Ectodermal cell (in vitro differentiated cells): ENCODE measurements at regions not wholly inside any gene's neighbourhood (a gene's known extent, or its start where the extent isn't known, plus 50 kb on each side); places are given as distances from the start of the nearest gene placed in this dataset.
"Not testable (repeated sequence)": the region's sequence is repeated elsewhere in the genome, so short reads cannot be mapped to it uniquely, and the experiment has no call there.

Experiments used
- H3K27ac ChIP-seq: 2 replicates; pipeline ENCODE4 v1.7.0; 2013; ENCODE audit warnings: mild to moderate bottlenecking, low read depth, low read length; ENCODE audit not compliant: insufficient read depth, poor library complexity, severe bottlenecking
- H3K27me3 ChIP-seq: 2 replicates; pipeline ENCODE4 v1.7.0; 2013; ENCODE audit warnings: mild to moderate bottlenecking, low read length; ENCODE audit not compliant: insufficient read depth, control insufficient read depth, poor library complexity, severe bottlenecking
- H3K36me3 ChIP-seq: one replicate; pipeline ENCODE4 v1.7.0; 2013; ENCODE audit warnings: low read length; ENCODE audit not compliant: control insufficient read depth, insufficient read depth
- H3K4me1 ChIP-seq: one replicate; pipeline ENCODE4 v1.7.0; 2013; ENCODE audit warnings: low read length; ENCODE audit not compliant: control insufficient read depth, insufficient read depth
- H3K4me3 ChIP-seq: 2 replicates; pipeline ENCODE4 v1.7.0; 2013; ENCODE audit warnings: low read depth, low read length, control low read depth; ENCODE audit not compliant: insufficient read depth
- H3K9me3 ChIP-seq: 2 replicates; pipeline ENCODE4 v1.7.0; 2013; ENCODE audit warnings: mild to moderate bottlenecking, low read length, moderate library complexity; ENCODE audit not compliant: control insufficient read depth
- WGBS, 2 experiments: methylation state at CpG; one replicate each; pipeline ENCODE4 v1.1.7; 2013; ENCODE audit warnings: missing lambda C conversion rate in 2 of 2; 5-methylcytosine and 5-hydroxymethylcytosine counted together

GRCh38 chr4:26064009-26064408 lies 150.0 kb downstream of the SMIM20 start:
- not testable (repeated sequence) for H3K36me3 ChIP-seq, H3K4me3 ChIP-seq, H3K27me3 ChIP-seq, H3K4me1 ChIP-seq, H3K9me3 ChIP-seq, H3K27ac ChIP-seq
- WGBS, 2 experiments: 95 to 96% methylated on average over 34 of the region's 34 CpGs

DNA sequence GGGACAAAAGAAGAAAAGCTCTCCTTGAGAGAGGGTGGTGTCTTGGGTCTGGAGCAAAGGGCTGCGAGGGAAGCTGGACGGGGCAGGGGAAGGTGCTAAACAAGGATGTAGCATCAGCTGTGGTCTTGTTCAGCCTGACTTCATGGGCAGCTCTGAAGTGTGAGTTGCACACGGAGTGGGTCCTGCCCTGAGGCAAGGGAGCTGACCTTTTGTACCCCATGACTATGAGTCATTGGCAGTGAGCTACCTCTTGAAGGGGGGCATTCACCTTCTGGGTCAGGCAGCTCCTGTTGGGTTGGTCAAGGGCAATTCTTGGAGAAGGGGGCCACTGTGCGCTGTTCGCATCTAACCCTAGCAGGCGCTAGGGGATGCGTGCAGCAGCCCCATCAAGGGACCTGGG lies 151.8 kb downstream of the SMIM20 start:
- Histone ChIP-seq H3K27me3 (no peaks in the 10 kb centered on the region), H3K4me1 (no peaks in the 10 kb centered on the region), H3K27ac (no peak overlapping the region), H3K4me3 (no peak overlapping the region), H3K9me3 (no peaks in the 10 kb centered on the region), H3K36me3 (no peaks in the 10 kb centered on the region)
- WGBS, 2 experiments: 91 to 92% methylated on average over 7 of the region's 7 CpGs

DNA sequence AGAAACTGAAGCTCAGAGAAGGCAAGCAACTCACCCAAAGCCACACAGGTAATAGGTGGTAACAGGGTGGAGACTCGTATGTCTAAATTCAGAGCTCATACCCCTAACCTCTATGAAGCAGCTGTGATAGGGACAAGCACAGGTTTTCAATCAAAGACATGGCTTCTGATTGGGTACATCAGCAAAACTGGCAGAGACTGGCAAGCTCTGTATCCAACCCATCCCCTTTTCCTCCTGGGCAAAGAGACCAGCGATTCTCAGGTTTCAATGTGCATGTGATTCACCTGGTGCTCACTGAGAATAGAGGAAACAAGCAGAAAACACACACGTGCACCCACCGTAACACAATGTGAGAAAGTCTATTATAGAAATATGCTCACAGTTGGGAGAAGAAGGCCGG lies 153.0 kb downstream of the SMIM20 start:
- no peak overlapping the region for H3K27ac ChIP-seq
- no peaks in the 10 kb centered on the region for H3K36me3 ChIP-seq
- 92 to 95% methylated on average over 5 of the region's 5 CpGs for WGBS, 2 experiments
- no peaks in the 10 kb centered on the region for H3K4me1 ChIP-seq
- H3K9me3 ChIP-seq: no peaks in the 10 kb centered on the region
- H3K4me3 ChIP-seq: no peak overlapping the region
- no peaks in the 10 kb centered on the region for H3K27me3 ChIP-seq

DNA sequence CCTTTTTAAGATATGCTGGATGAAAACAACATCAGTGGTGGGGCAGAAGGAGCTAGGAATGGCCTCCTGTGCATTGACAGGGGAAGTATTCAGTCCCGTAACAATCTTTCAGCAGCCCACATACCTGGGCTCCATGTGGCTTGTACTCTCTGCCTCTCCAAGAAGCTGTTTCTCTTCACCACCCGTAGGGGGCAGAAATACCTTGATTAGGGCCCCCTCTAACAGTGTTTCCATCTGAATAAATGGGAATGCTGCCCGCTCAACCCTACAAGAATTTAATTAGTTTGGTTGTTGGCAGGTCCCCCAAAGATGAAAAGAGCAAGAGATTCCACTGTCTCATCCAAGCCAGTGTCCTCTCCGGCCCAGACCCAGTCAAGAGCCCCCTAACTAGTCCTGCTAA lies 155.2 kb downstream of the SMIM20 start:
- Histone ChIP-seq H3K4me1 (no peaks in the 10 kb centered on the region), H3K27ac (no peak overlapping the region), H3K27me3 (no peaks in the 10 kb centered on the region), H3K9me3 (no peaks in the 10 kb centered on the region), H3K36me3 (no peaks in the 10 kb centered on the region), H3K4me3 (no peak overlapping the region)
- WGBS, 2 experiments: 54 to 57% methylated on average over 4 of the region's 4 CpGs

DNA sequence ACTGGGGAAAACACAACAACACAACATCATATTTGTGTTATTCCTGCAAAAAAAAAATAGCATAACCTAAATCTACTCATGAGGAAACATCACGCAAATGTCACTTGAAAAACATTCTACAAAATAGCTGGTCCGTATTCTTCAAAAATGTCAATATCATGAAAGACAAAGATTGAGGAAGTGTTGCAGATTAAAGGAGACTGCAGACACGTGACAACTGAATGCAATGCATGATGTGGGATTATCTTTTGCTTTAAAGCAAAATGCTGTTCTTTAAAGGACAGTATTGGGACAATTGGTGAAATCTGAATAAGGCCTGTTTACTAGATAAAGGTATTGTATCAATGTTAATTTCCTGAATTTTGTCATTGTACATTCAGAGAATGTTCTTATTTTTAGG lies 157.7 kb downstream of the SMIM20 start:
- Histone ChIP-seq H3K9me3 (no peaks in the 10 kb centered on the region), H3K36me3 (no peaks in the 10 kb centered on the region), H3K4me3 (no peak overlapping the region), H3K4me1 (no peaks in the 10 kb centered on the region), H3K27ac (no peak overlapping the region), H3K27me3 (no peaks in the 10 kb centered on the region)
- WGBS, 2 experiments: 89 to 92% methylated on average over 3 of the region's 3 CpGs

DNA sequence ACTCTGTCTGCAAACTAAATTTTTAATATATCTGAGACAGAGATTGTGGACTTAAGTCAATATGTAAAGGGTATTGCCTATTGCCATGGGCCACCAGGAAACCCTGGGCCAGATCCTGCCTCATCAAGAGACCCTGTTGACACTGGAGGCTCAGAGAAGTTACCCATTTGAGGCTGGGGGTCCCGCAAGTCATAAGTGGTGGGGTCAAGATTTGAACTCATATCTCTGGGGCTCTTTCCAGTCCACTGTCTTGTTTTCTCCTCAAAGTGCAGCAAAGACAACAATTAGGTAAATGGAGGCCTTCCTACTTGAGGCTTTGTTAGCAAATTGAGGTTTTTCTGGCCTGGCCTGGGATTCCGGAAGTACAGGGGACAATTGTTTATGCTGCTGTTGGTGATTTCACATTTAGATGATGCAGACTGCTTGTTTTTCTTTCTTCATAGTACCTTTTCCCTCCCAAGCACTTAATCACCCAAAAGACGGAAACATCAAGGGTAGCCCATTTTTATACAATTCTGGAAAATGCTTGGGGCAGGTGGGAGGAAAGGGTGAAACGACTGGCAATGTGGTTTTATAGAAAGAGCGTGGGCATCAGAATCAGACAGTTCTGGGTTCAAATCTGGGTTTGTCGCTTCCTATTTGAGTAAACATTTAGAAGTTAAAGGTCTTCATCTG lies 160.0 kb downstream of the SMIM20 start:
- Histone ChIP-seq H3K9me3 (no peaks in the 10 kb centered on the region), H3K36me3 (no peaks in the 10 kb centered on the region), H3K27me3 (no peaks in the 10 kb centered on the region), H3K27ac (no peak overlapping the region), H3K4me1 (no peaks in the 10 kb centered on the region), H3K4me3 (no peak overlapping the region)
- WGBS, 2 experiments: 93 to 97% methylated on average over 6 of the region's 6 CpGs

DNA sequence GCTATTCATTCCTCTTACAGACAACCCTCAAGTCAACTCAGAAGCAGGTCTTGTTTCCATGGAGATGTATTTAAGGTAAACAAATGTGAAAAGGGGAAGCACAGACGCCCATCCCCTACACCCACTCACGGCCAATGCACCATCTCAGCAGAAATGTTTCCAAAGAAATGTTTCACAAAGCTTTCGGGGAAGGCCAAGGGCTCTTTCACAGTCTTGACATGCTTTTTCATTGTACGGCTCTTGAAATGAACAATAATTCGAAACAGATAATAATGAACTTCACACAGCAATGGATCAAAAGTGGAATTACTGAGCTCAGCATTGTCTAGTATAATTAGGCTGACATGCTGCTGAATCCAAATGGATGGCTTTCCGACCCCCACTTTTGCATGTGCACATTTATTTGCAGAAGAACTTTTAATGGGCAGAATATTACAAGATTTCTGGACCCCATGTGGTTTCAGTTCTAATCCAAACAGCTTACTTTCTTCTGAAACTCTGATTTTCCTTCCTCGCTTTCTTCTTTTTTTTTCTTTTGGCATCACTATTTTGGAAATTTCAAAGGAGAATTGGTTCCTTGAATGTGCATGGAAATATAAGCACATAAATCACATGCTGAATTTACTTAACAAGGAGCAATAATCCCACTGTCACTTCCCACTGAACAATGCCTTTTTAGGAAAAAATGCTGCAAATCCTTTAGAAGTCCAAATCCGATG lies 160.9 kb downstream of the SMIM20 start:
- Histone ChIP-seq H3K27ac (no peak overlapping the region), H3K27me3 (no peaks in the 10 kb centered on the region), H3K36me3 (no peaks in the 10 kb centered on the region), H3K4me3 (no peak overlapping the region), H3K4me1 (no peaks in the 10 kb centered on the region), H3K9me3 (no peaks in the 10 kb centered on the region)
- 91 to 95% methylated on average over 7 to 8 of the region's 8 CpGs for WGBS, 2 experiments

DNA sequence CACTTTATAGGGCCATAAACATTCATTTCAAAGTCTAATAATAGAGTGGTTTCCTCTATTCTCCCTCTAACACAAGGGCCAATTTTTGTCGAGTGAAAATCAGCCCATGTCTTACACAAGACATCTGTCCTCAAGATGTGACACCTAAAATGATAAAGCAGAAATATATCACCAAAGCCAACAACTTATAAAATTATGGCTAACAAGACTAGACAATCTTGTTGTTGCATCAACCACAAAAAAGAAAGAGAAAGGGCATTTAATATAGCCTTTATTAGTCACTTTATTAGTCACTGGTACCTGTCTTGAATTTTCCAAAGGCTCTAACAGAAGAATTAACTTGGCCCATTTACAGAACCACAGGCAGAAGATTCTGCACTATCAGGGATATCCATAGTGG lies 161.6 kb downstream of the SMIM20 start:
- Histone ChIP-seq H3K9me3 (no peaks in the 10 kb centered on the region), H3K27ac (no peak overlapping the region), H3K4me3 (no peak overlapping the region), H3K4me1 (no peaks in the 10 kb centered on the region), H3K27me3 (no peaks in the 10 kb centered on the region), H3K36me3 (no peaks in the 10 kb centered on the region)
- WGBS, 2 experiments: 83 to 96% methylated on average over 1 of the region's 1 CpG

GRCh38 chr4:26076000-26076587 lies 162.1 kb downstream of the SMIM20 start:
- Histone ChIP-seq H3K4me3 (no peak overlapping the region), H3K4me1 (no peaks in the 10 kb centered on the region), H3K9me3 (no peaks in the 10 kb centered on the region), H3K27me3 (no peaks in the 10 kb centered on the region), H3K27ac (no peak overlapping the region), H3K36me3 (no peaks in the 10 kb centered on the region)
- 91 to 94% methylated on average over 3 to 4 of the region's 4 CpGs for WGBS, 2 experiments

DNA sequence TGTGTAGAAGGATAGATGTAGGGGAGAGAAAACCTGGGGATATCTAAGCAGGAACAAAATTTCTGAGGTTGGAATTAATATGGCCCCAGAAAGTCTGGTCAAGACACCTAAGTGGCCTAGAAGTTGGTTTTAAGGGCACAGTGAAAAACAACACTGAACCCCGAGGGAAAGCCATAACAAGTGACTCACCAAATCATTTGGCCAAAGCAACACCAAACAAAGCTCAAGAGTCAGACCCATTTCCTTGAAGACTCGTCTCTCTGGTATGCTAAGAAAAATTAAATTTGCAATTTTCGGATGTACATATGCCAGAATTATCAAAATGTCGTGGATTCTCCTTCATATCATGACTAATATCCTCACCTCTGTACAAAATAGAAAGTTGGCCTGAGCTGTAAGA lies 162.9 kb downstream of the SMIM20 start:
- Histone ChIP-seq H3K27ac (no peak overlapping the region), H3K27me3 (no peaks in the 10 kb centered on the region), H3K4me1 (no peaks in the 10 kb centered on the region), H3K36me3 (no peaks in the 10 kb centered on the region), H3K9me3 (no peaks in the 10 kb centered on the region), H3K4me3 (no peak overlapping the region)
- 96 to 99% methylated on average over 4 of the region's 4 CpGs for WGBS, 2 experiments
